ENCODE measurements at regions not wholly inside any gene's neighbourhood (a gene's known extent, or its start where the extent isn't known, plus 50 kb on each side); places are given as distances from the start of the nearest gene placed in this dataset.

DNA sequence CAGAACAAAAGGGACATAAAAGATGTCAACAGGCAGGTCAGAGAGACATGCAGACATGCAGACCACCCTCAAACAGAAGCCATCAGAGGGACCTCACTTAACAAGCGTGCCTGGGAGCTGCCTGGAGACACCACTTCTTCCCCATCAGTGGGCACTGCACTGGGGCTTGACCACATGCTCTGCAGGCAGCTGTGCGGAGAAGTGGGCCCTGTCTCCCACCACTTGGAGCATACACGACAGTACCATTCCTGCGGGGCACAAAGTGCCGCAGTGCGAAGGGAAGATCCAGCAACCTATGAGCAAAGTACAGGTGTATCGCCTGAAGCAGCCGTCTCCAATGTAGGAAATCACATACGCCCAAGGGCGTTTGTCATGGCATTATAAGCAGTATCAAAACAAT, 150.5 kb upstream of the FOXD4L5 start:
- Histone ChIP-seq H3K36me3 (ENCODE audit: insufficient read depth, low read length) (no peaks in the 10 kb centered on the region), H3K4me1 (ENCODE audit: insufficient read depth, low read length, poor library complexity, severe bottlenecking) (no peaks in the 10 kb centered on the region), H3K9ac (ENCODE audit: low read depth, low read length, poor library complexity, severe bottlenecking) (no peak overlapping the region), H3K9me2 (replicated peaks; ENCODE audit: low read depth, low read length) (no peaks in the 10 kb centered on the region), H3K9me3 (ENCODE audit: insufficient read depth, low read depth, low read length) (peaks cover 5% of the 10 kb centered on the region; the same call in 1 of the 2 replicates), H4K20me1 (ENCODE audit: insufficient read depth, low read length, poor library complexity, severe bottlenecking) (no peaks in the 10 kb centered on the region), H3F3A (ENCODE audit: low read depth) (no peaks in the 10 kb centered on the region), H3K4me2 (ENCODE audit: low read depth, low read length, poor library complexity, severe bottlenecking) (no peak overlapping the region), H3K79me2 (ENCODE audit: insufficient read depth, low read length) (no peaks in the 10 kb centered on the region), H3K27me3 (ENCODE audit: insufficient read depth, low read length, poor library complexity, severe bottlenecking) (no peaks in the 10 kb centered on the region), H2AFZ (ENCODE audit: low read length) (no peak overlapping the region), H3K4me3 (ENCODE audit: low read length, poor library complexity, severe bottlenecking) (no peak overlapping the region)
- TF ChIP-seq, protein P1, sequence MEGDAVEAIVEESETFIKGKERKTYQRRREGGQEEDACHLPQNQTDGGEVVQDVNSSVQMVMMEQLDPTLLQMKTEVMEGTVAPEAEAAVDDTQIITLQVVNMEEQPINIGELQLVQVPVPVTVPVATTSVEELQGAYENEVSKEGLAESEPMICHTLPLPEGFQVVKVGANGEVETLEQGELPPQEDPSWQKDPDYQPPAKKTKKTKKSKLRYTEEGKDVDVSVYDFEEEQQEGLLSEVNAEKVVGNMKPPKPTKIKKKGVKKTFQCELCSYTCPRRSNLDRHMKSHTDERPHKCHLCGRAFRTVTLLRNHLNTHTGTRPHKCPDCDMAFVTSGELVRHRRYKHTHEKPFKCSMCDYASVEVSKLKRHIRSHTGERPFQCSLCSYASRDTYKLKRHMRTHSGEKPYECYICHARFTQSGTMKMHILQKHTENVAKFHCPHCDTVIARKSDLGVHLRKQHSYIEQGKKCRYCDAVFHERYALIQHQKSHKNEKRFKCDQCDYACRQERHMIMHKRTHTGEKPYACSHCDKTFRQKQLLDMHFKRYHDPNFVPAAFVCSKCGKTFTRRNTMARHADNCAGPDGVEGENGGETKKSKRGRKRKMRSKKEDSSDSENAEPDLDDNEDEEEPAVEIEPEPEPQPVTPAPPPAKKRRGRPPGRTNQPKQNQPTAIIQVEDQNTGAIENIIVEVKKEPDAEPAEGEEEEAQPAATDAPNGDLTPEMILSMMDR (conservative IDR thresholded peaks at IDR 0.05; ENCODE audit: low read length): no peak
- TF ChIP-seq EZH2phosphoT487 (IDR thresholded peaks at IDR 0.05; ENCODE audit: borderline replicate concordance): no peak

DNA sequence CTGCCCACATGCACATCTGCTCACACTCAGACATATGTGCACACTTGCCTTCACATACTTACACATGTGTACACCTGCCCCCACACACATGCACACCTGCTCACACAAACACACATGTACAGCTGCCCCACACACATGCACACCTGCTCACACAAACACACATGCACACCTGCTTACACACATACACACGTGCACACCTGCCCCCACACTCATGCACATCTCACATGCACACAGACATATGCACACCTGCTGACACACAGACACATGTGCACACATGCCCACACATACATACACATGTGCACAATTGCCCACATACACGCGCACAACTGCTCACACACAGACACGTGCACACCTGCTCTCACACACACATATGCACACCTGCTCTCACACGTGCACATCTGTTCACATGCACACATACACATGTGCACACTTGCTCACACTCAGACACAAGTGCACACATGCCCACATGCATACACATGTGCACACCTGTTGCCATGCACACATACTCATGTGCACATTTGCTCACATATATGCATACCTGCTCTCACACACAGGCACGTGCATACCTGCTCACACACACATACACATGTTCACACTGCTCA, 147.8 kb upstream of the FOXD4L5 start:
- Histone ChIP-seq H3K4me3 (ENCODE audit: low read length, poor library complexity, severe bottlenecking) (no peak overlapping the region), H3F3A (ENCODE audit: low read depth) (no peaks in the 10 kb centered on the region), H3K36me3 (ENCODE audit: insufficient read depth, low read length) (no peaks in the 10 kb centered on the region), H3K9me2 (replicated peaks; ENCODE audit: low read depth, low read length) (no peaks in the 10 kb centered on the region), H3K4me2 (ENCODE audit: low read depth, low read length, poor library complexity, severe bottlenecking) (no peak overlapping the region), H3K79me2 (ENCODE audit: insufficient read depth, low read length) (no peaks in the 10 kb centered on the region), H4K20me1 (ENCODE audit: insufficient read depth, low read length, poor library complexity, severe bottlenecking) (no peaks in the 10 kb centered on the region), H3K4me1 (ENCODE audit: insufficient read depth, low read length, poor library complexity, severe bottlenecking) (no peaks in the 10 kb centered on the region), H2AFZ (ENCODE audit: low read length) (no peak overlapping the region), H3K27me3 (ENCODE audit: insufficient read depth, low read length, poor library complexity, severe bottlenecking) (no peaks in the 10 kb centered on the region), H3K9ac (ENCODE audit: low read depth, low read length, poor library complexity, severe bottlenecking) (no peak overlapping the region), H3K9me3 (ENCODE audit: insufficient read depth, low read depth, low read length) (peaks cover 5% of the 10 kb centered on the region; the same call in 1 of the 2 replicates)
- no peak for TF ChIP-seq EZH2phosphoT487 (IDR thresholded peaks at IDR 0.05; ENCODE audit: borderline replicate concordance)
- TF ChIP-seq, protein P1 (conservative IDR thresholded peaks at IDR 0.05; ENCODE audit: low read length): no peak

DNA sequence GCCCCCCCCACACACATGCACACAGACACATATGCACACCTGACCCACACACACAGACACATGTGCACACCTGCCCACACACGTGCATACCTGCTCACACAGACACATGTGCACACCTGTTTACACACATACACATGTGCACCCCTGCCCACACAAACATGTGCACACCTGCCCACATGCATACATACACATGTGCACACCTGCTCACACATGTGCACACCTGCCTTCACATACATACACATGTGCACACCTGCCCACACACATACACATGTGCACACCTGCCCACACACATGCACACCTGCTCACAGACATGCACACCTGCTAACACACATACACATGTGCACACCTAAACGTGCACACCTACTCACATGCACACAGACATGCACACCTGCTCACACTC, 147.0 kb upstream of the FOXD4L5 start:
- Histone ChIP-seq H3K4me3 (ENCODE audit: low read length, poor library complexity, severe bottlenecking) (no peak overlapping the region), H3K9ac (ENCODE audit: low read depth, low read length, poor library complexity, severe bottlenecking) (no peak overlapping the region), H3K79me2 (ENCODE audit: insufficient read depth, low read length) (no peaks in the 10 kb centered on the region), H3K4me2 (ENCODE audit: low read depth, low read length, poor library complexity, severe bottlenecking) (no peak overlapping the region), H3F3A (ENCODE audit: low read depth) (no peaks in the 10 kb centered on the region), H4K20me1 (ENCODE audit: insufficient read depth, low read length, poor library complexity, severe bottlenecking) (no peaks in the 10 kb centered on the region), H2AFZ (ENCODE audit: low read length) (no peak overlapping the region), H3K27me3 (ENCODE audit: insufficient read depth, low read length, poor library complexity, severe bottlenecking) (no peaks in the 10 kb centered on the region), H3K9me3 (ENCODE audit: insufficient read depth, low read depth, low read length) (peaks cover 5% of the 10 kb centered on the region; the same call in 1 of the 2 replicates), H3K9me2 (replicated peaks; ENCODE audit: low read depth, low read length) (no peaks in the 10 kb centered on the region), H3K36me3 (ENCODE audit: insufficient read depth, low read length) (no peaks in the 10 kb centered on the region), H3K4me1 (ENCODE audit: insufficient read depth, low read length, poor library complexity, severe bottlenecking) (no peaks in the 10 kb centered on the region)
- no peak for TF ChIP-seq EZH2phosphoT487 (IDR thresholded peaks at IDR 0.05; ENCODE audit: borderline replicate concordance)
- TF ChIP-seq, protein P1 (conservative IDR thresholded peaks at IDR 0.05; ENCODE audit: low read length): no peak
